Hematopoietic multipotent progenitor cell (in vitro differentiated cells): ENCODE measurements at regions not wholly inside any gene's neighbourhood (a gene's known extent, or its start where the extent isn't known, plus 50 kb on each side); places are given as distances from the start of the nearest gene placed in this dataset.
A peak's percentile ranks its signal among the peaks of the same experiment; 100 is the strongest.

Experiments
- DNase-seq, 3 donors: peaks; one replicate each; pipeline ENCODE4 v3.0.0-alpha.2; 2011 to 2015; ENCODE audit warnings: low read depth in 2 of 3, low spot score in 2 of 3

- DNase-seq = no peak
Observed at GRCh38 chr3:72229952-72230351, 445.0 kb upstream of the PROK2 start.

GRCh38 chr3:72227486-72228070 is 442.6 kb upstream of the PROK2 start:
- no peak for DNase-seq

- DNase-seq = peak in 1 of 3 donors; percentile 30
Observed at GRCh38 chr3:72224804-72225509, 440.0 kb upstream of the PROK2 start.

GRCh38 chr3:72223628-72224027 is 438.7 kb upstream of the PROK2 start:
- DNase-seq = no peak

DNA sequence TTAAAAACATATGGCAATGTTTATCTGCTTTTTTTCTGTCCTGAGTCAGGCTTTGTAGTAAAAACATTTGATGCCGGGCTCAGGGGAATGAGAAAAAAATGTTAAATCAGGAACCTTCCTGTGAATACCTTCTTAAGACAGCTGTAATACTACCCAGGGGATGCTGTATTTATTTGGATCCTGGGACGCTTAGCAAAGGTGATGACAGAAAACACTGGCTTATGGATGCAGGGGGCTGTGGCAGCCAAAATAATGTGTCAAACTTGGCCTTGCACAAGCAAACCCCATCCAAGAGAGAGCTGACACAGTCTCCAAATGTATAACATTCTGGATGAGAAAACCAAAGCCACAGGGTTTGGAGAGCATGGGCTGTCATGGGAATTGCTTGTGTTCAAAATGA is 438.2 kb upstream of the PROK2 start:
- no peak for DNase-seq

DNA sequence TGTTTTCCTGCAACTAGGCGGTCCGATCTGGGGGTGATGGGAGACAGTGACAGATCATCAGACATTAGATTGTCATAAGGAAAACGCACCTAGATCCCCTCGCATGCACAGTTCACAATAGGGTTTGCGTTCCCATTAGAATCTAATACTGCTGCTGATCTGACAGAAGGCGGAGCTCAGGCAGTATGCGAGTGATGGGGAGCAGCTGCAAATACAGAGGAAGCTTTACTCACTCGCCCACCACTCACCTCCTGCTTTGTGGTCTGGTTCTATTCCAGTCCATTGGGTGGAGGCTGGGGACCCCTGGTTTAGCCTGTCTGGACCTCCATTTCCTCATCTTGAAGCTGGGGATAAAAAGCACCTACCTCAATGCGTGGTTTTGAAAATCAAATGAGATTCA is 437.5 kb upstream of the PROK2 start:
- DNase-seq = no peak

DNA sequence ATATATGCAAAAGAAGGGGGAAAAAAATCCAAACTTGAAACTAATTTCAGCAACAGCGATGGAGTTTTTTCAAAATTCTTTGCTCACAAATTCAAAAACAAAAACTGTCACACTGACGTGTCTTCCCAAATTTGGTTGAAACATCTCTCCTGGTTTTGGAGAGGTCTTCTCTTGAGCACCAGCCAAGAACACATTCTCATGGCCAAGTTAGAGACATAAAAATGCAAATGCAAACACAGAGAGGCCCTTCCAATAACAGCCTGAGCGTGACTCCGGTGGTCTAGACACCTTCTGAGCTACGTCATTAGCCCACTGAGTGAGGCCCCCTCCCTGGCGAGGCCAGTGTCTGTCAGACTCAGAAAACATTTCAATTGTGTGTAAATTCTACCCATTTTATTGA is 436.0 kb upstream of the PROK2 start:
- DNase-seq = no peak

- DNase-seq = no peak
Observed at GRCh38 chr3:72219752-72220151, 434.8 kb upstream of the PROK2 start.

DNA sequence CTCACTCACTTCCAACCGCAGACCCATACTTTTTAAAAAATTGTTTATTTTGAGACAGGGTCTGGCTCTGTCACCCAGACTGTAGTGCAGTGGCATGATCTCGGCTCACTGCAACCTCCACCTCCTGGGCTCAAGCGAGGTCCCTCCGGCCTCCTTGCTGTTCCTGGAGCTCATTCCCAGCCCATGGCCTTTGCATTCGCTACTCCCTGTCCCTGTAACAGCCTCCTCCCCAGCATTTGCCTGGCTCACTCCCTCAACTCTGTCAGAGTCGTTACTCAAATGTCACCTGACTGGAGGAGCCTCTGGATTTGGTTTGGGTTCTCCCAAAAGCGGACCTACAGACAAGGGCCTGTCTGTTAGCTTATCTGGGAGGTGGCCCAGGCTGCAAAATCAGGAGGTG is 432.6 kb upstream of the PROK2 start:
- no peak for DNase-seq

- no peak for DNase-seq
Observed at GRCh38 chr3:72214066-72214951, 429.4 kb upstream of the PROK2 start.

GRCh38 chr3:72213296-72214065 is 428.5 kb upstream of the PROK2 start:
- DNase-seq = no peak

DNA sequence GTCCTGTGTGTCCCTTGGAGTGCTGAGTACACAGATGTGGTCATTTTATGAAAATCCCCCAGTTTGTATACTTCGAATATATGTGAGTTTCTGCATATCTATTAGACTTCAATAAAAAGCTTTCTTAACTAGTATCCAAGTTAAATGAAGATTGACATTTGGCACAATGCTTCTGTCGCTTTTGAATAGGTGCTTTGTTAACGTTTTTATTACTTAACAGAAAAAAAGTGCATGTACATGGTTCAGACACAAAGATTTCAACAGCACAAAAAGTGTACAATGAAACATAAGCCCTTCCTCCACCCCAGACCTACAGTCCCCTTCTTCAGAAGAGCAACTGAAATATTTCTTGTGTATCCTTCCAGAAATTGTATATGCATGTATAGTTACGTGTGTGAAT is 427.4 kb upstream of the PROK2 start:
- no peak for DNase-seq

DNA sequence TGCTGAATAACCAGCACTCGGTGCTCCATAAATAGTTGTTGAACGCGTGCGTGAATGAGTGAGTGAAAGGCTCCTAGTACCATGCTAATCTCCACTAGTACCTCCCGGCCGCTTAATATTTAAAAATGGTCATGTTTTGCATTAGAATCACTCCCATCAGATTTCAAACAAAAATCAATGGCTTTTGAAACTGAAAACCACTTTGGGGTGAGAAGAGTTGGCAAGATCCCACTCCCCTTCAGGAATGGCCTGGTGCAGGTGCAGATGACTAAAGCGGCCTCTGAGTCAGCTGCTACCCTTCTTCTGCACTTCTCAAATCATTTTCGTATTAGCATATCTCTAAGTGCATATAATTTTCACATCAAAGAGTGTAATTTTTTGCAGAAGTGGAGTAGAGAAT is 425.3 kb upstream of the PROK2 start:
- no peak for DNase-seq

DNA sequence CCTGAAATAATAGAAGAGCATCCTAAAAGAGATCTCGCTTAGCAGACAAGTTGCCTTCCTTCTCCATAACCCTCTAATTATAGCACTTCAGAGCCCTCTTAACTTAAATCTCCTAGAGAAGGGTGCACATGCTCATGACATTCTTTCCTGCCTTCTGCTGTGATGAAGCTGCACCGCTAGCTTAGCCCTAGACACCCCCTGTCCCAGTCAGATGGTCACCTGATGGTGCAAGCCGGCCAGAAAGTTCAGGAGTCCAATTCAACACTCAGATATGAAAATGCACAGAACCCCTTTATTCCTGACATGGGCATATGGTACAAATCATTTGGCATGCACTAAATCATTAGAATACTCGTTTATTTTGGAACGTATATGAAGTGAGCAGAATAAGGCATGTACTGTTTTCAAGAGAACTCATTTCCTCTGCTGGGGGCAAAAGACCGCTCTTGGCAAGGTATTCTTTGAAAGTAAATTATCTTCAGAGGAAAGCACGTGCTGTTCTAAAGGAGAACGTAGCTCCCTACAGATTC is 420.4 kb upstream of the PROK2 start:
- no peak for DNase-seq

GRCh38 chr3:72204452-72204851 is 419.5 kb upstream of the PROK2 start:
- DNase-seq = no peak

GRCh38 chr3:72203613-72204349 is 418.8 kb upstream of the PROK2 start:
- DNase-seq = no peak

- DNase-seq = no peak
Observed at GRCh38 chr3:72203105-72203504, 418.2 kb upstream of the PROK2 start.

DNA sequence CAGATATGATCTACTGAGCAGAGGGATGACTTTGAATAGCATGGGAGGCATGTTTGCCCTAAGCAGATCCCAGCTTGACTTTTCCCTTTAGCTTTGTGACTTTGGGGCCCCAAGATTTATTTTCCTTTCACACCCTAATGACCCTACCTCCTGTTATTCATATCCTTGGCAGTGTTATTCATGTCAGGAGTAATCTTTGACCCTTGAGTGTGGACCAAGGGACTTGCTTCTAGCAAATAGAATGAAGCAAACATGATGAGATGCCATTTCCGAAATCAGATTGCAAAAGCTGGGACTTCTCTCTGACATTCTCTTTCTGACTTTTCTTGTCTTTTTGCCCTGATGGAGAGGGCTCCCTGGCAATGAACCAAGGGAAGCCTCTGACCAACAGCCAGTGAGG is 415.4 kb upstream of the PROK2 start:
- no peak for DNase-seq

DNA sequence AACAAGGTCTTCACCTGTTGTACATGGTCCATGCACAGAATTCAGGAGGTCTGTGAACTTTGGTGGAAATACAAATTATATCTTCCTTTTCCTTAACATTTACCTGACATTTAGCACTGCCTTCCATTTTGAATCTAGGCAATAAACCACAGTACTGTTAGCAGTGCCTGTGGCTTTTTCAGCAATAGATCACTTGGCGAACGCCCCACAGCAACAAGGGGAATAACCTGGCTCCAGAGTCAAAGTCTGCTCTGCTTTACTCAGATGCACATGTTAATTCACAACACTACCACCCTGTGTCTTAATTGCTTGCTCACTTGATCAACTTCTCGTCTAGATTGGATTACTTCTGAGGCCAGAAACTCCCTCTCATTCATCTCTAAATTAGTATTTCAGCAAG is 414.6 kb upstream of the PROK2 start:
- DNase-seq = no peak

- DNase-seq = no peak
Observed at GRCh38 chr3:72196377-72196929, 411.5 kb upstream of the PROK2 start.
